HCT116 (cell line): ENCODE measurements at regions not wholly inside any gene's neighbourhood (a gene's known extent, or its start where the extent isn't known, plus 50 kb on each side); places are given as distances from the start of the nearest gene placed in this dataset.

Source experiments
- ATAC-seq: fragments of 200-7000 bp; cut with Tn5 transposase; 2 replicates; pipeline ENCODE4 v1.9.1; 2020; ENCODE audit warnings: mild to moderate bottlenecking, moderate library complexity
- BruUV-seq: library from RNA; stranded (reverse); fragments of 400-500 nt; replicated peaks from 2 replicates; lab custom pipeline; 2021; lab: Mats Ljungman, UMichigan
- CTCF ChIA-PET: fragments of 300-600 bp; sonication (Branson Sonifier 250); formaldehyde crosslinking; loops from one replicate; lab custom pipeline; 2021; ENCODE audit warnings: antibody characterized with exemption; lab: Charles Lee
- POLR2A ChIA-PET: fragments of 300-600, 350-600 bp; sonication (Branson Sonifier 250); formaldehyde crosslinking; loops from one replicate; lab custom pipeline; 2021; ENCODE audit warnings: antibody characterized with exemption; lab: Charles Lee
- RAD21 ChIA-PET, 2 experiments: fragments of 300-600 bp; sonication (Branson Sonifier 250); formaldehyde crosslinking; loops; one replicate each; lab custom pipeline; 2023; ENCODE audit warnings: low total read pairs in 2 of 2; ENCODE audit not compliant: uncharacterized antibody in 2 of 2, unreplicated experiment in 2 of 2, low non-redundant PET in 1 of 2; lab: Charles Lee
- DNase-seq: peaks from one replicate; pipeline ENCODE4 v3.0.0-alpha.2; 2010; ENCODE audit warnings: low read depth, low spot score
- H2AFZ ChIP-seq: fragments of 200-600 bp; shearing (Covaris generic), sonication (generic); 2 replicates; pipeline ENCODE4 v1.6.1; 2017; ENCODE audit warnings: low read depth, mixed run types, mixed read lengths, antibody characterized with exemption, low read length; ENCODE audit not compliant: poor library complexity, severe bottlenecking
- H3K27ac ChIP-seq: 2 replicates; pipeline ENCODE4 v1.5.1; 2012; ENCODE audit warnings: low read depth, low read length
- H3K27me3 ChIP-seq: fragments of 200-600 bp; sonication (generic); 2 replicates; pipeline ENCODE4 v1.6.1; 2016; ENCODE audit warnings: mixed run types, low read length, mixed read lengths; ENCODE audit not compliant: insufficient read depth
- H3K36me3 ChIP-seq, 2 experiments: fragments of 200-500 bp in 1 of 2; fragments of 200-600 bp in 1 of 2; sonication (Bioruptor generic) in 1 of 2; sonication (generic) in 1 of 2; 2 replicates each; pipeline versions ENCODE4 v1.5.1 to v1.6.1; 2014 to 2016; ENCODE audit warnings: low read length in 2 of 2, inconsistent platforms in 1 of 2, mixed read lengths in 1 of 2, mixed run types in 1 of 2; ENCODE audit not compliant: insufficient read depth in 2 of 2, control insufficient read depth in 1 of 2
- H3K4me1 ChIP-seq, 2 experiments: fragments of 200-600 bp in 1 of 2; sonication (generic) in 1 of 2; 2 replicates each; pipeline versions ENCODE4 v1.5.1 to v1.6.1; 2012 to 2017; ENCODE audit warnings: low read length in 2 of 2, inconsistent platforms in 1 of 2, mild to moderate bottlenecking in 1 of 2, mixed read lengths in 1 of 2, mixed run types in 1 of 2, moderate library complexity in 1 of 2; ENCODE audit not compliant: insufficient read depth in 2 of 2, control insufficient read depth in 1 of 2
- H3K4me2 ChIP-seq: fragments of 200-600 bp; sonication (generic); 2 replicates; pipeline ENCODE4 v1.6.1; 2017; ENCODE audit warnings: mixed run types, low read length, mixed read lengths
- H3K4me3 ChIP-seq, 2 experiments: fragments of 200-600 bp in 1 of 2; sonication (generic) in 1 of 2; replicated peaks in 1 of 2; 2 replicates each; pipeline ENCODE4 v1.5.1; 2011 to 2016; ENCODE audit warnings: low read length in 2 of 2, control low read depth in 1 of 2, low read depth in 1 of 2, mild to moderate bottlenecking in 1 of 2, mixed read lengths in 1 of 2, mixed run types in 1 of 2
- H3K79me2 ChIP-seq: fragments of 200-600 bp; sonication (generic); 2 replicates; pipeline ENCODE4 v1.6.1; 2017; ENCODE audit warnings: mild to moderate bottlenecking, mixed run types, low read length, moderate library complexity, mixed read lengths; ENCODE audit not compliant: insufficient read depth
- H3K9ac ChIP-seq: fragments of 200-600 bp; sonication (generic); 2 replicates; pipeline ENCODE4 v1.6.1; 2016; ENCODE audit warnings: low read length, mixed read lengths
- H3K9me2 ChIP-seq: fragments of 200-600 bp; sonication (generic), shearing (Covaris generic); 2 replicates; pipeline ENCODE4 v1.6.1; 2017; ENCODE audit warnings: mixed run types, mild to moderate bottlenecking, moderate library complexity; ENCODE audit not compliant: insufficient read depth
- H3K9me3 ChIP-seq, 2 experiments: fragments of 200-500 bp in 1 of 2; fragments of 200-600 bp in 1 of 2; sonication (Bioruptor generic) in 1 of 2; sonication (generic) in 1 of 2; 2 replicates each; pipeline ENCODE4 v1.6.1; 2014 to 2017; ENCODE audit warnings: low read length in 2 of 2, mixed read lengths in 2 of 2, inconsistent platforms in 1 of 2, low read depth in 1 of 2, mild to moderate bottlenecking in 1 of 2, mixed run types in 1 of 2, moderate library complexity in 1 of 2; ENCODE audit not compliant: control insufficient read depth in 1 of 2, insufficient read depth in 1 of 2
- H4K20me1 ChIP-seq: fragments of 200-600 bp; sonication (generic), shearing (Covaris generic); 2 replicates; pipeline ENCODE4 v1.6.1; 2017; ENCODE audit warnings: mixed run types, mild to moderate bottlenecking, moderate library complexity; ENCODE audit not compliant: insufficient read depth
- ATF3 ChIP-seq: IDR thresholded peaks from 2 replicates; pipeline ENCODE4 v1.6.1; 2012
- CBX3 ChIP-seq: IDR thresholded peaks from 2 replicates; pipeline ENCODE4 v1.6.1; 2012; ENCODE audit warnings: low read depth
- CTCF ChIP-seq, 3 experiments: fragments of 200-600 bp in 1 of 3; sonication (generic) in 1 of 3; IDR thresholded peaks in 2 of 3; conservative IDR thresholded peaks in 1 of 3; 2 replicates each; pipeline ENCODE4 v1.5.1; 2012 to 2017; ENCODE audit warnings: low read depth in 2 of 3, low read length in 2 of 3, antibody characterized with exemption in 1 of 3, borderline replicate concordance in 1 of 3, control low read depth in 1 of 3, mild to moderate bottlenecking in 1 of 3, mixed read lengths in 1 of 3, mixed run types in 1 of 3, moderate library complexity in 1 of 3; ENCODE audit not compliant: insufficient read depth in 1 of 3
- EGR1 ChIP-seq: IDR thresholded peaks from 2 replicates; pipeline ENCODE4 v1.6.1; 2012; ENCODE audit warnings: low read depth
- EZH2 ChIP-seq: fragments of 200-600 bp; sonication (generic); IDR thresholded peaks from 2 replicates; pipeline ENCODE4 v1.6.1; 2017; ENCODE audit warnings: antibody characterized with exemption, mixed run types
- EZH2phosphoT487 ChIP-seq: fragments of 200-600 bp; IDR thresholded peaks from 2 replicates; pipeline ENCODE4 v1.6.1; 2018; ENCODE audit warnings: antibody characterized with exemption, borderline replicate concordance
- JUND ChIP-seq: IDR thresholded peaks from 2 replicates; pipeline ENCODE4 v1.6.1; 2012
- MAX ChIP-seq: IDR thresholded peaks from 2 replicates; pipeline ENCODE4 v1.6.1; 2012
- POLR2A ChIP-seq: IDR thresholded peaks from 2 replicates; pipeline ENCODE4 v1.7.0; 2011; ENCODE audit warnings: borderline replicate concordance; ENCODE audit not compliant: insufficient read depth, insufficient read length; ENCODE audit errors: extremely low read depth
- POLR2AphosphoS5 ChIP-seq: IDR thresholded peaks from 2 replicates; pipeline ENCODE4 v1.6.1; 2011; ENCODE audit warnings: mild to moderate bottlenecking, low read depth, low read length, moderate library complexity
- RAD21 ChIP-seq: IDR thresholded peaks from 2 replicates; pipeline ENCODE4 v1.6.1; 2012; ENCODE audit warnings: low read depth, mild to moderate bottlenecking
- TCF7L2 ChIP-seq: IDR thresholded peaks from 2 replicates; pipeline ENCODE4 v1.7.0; 2011; ENCODE audit warnings: borderline replicate concordance, inconsistent platforms; ENCODE audit not compliant: insufficient read depth, insufficient read length; ENCODE audit errors: extremely low read depth
- YY1 ChIP-seq: IDR thresholded peaks from 2 replicates; pipeline ENCODE4 v1.6.1; 2011; ENCODE audit warnings: low read length, low read depth, moderate library complexity, mild to moderate bottlenecking; ENCODE audit not compliant: insufficient replicate concordance; ENCODE audit errors: extremely low read depth
- ZBTB33 ChIP-seq: IDR thresholded peaks from 2 replicates; pipeline ENCODE4 v1.6.1; 2011; ENCODE audit warnings: mild to moderate bottlenecking, low read length, moderate library complexity; ENCODE audit not compliant: insufficient replicate concordance; ENCODE audit errors: extremely low read depth
- ZNF274 ChIP-seq: fragments of 200-500 bp; sonication (Bioruptor generic); IDR thresholded peaks from 2 replicates; pipeline ENCODE4 v1.6.1; 2014; ENCODE audit warnings: mild to moderate bottlenecking, low read depth, low read length, inconsistent platforms
- intact Hi-C: fragments of 100-400 bp; cut with micrococcal nuclease; formaldehyde crosslinking; loops from 2 replicates; pipeline ENCODE4 v1.10.0; 2022

GRCh38 chr1:229062135-229062534 is 208.8 kb upstream of the RAB4A start (continued):
- TF ChIP-seq ZBTB33 (no peak), EGR1 (no peak)

- Histone ChIP-seq H3K9me2 (no peaks in the 10 kb centered on the region), H3K4me1 (peaks cover 12 to 17% of the 10 kb centered on the region in 2 experiments; a peak in 3 of 4 replicates), H3K9ac (no peak overlapping the region), H3K4me3 (no peak overlapping the region), H3K9me3 (no peaks in the 10 kb centered on the region), H3K27me3 (peaks cover 19% of the 10 kb centered on the region), H3K36me3 (no peaks in the 10 kb centered on the region), H2AFZ (no peak overlapping the region), H3K4me2 (no peak overlapping the region), H3K27ac (no peak overlapping the region), H4K20me1 (no peaks in the 10 kb centered on the region), H3K79me2 (no peaks in the 10 kb centered on the region)
- ChIA-PET POLR2A (no interaction called here), RAD21 (no interaction called here), CTCF (no interaction called here)
- intact Hi-C loops: no loop called here
- DNase-seq (no peak), ATAC-seq (no peak)
- BruUV-seq: no TSS peak
- TF ChIP-seq EZH2 (no peak), EGR1 (no peak), MAX (no peak), JUND (no peak), ATF3 (no peak), CTCF (IDR thresholded peaks at IDR 0.05 in 2 of 3, conservative IDR thresholded peaks at IDR 0.05 in 1 of 3; ENCODE audit: borderline replicate concordance in 1 of 3, insufficient read depth in 1 of 3, low read depth in 2 of 3, low read length in 2 of 3) (no peak), CBX3 (no peak), ZBTB33 (no peak), EZH2phosphoT487 (no peak), POLR2AphosphoS5 (no peak), YY1 (no peak), ZNF274 (no peak), POLR2A (no peak), TCF7L2 (no peak), RAD21 (no peak)
Measured at GRCh38 chr1:229063154-229063773, 207.6 kb upstream of the RAB4A start.
